ENCODE measurements at regions not wholly inside any gene's neighbourhood (a gene's known extent, or its start where the extent isn't known, plus 50 kb on each side); places are given as distances from the start of the nearest gene placed in this dataset.

DNA sequence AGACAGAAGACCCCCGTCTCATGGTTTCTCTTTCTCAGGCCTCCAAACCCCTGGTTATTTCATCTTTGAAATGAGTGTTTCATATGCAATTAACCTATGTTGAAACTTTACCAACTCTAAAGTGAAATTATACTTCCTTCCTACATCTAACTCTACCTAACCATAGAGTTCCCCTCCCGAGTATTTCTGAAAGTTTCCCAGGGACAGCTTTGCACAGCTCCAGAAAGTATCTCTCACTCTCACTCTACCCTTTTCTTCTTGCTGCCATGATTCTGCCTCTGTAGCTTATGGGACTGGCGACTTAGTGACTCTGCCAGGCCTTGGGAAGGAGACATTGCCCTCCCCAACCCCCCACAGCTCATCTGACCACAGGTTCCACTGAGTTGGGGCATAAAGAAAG, 107.9 kb downstream of the B3GNT2 start:
- CTCF ChIA-PET: interaction anchor here (0.6 kb wide), 1 partner anchor 113 kb away, joined by 4 read pairs; no protein-coding TSS in a partner anchor
- POLR2A ChIA-PET: no interaction called here
- ATAC-seq (no peak), DNase-seq (ENCODE audit: low spot score) (no peak)
- peaks cover 40% of the 10 kb centered on the region for H3K4me1 Mint-ChIP-seq
- H3K36me3 Mint-ChIP-seq: no peaks in the 10 kb centered on the region
- TF ChIP-seq PRRX2 (CRISPR knock-in tag; IDR thresholded peaks at IDR 0.05) (no peak), SMAD4 (CRISPR knock-in tag; IDR thresholded peaks at IDR 0.05) (no peak), RELA (CRISPR knock-in tag; IDR thresholded peaks at IDR 0.05; ENCODE audit: borderline replicate concordance) (no peak), NR2C2 (CRISPR knock-in tag; IDR thresholded peaks at IDR 0.05) (no peak)
- TF ChIP-seq, protein P1, sequence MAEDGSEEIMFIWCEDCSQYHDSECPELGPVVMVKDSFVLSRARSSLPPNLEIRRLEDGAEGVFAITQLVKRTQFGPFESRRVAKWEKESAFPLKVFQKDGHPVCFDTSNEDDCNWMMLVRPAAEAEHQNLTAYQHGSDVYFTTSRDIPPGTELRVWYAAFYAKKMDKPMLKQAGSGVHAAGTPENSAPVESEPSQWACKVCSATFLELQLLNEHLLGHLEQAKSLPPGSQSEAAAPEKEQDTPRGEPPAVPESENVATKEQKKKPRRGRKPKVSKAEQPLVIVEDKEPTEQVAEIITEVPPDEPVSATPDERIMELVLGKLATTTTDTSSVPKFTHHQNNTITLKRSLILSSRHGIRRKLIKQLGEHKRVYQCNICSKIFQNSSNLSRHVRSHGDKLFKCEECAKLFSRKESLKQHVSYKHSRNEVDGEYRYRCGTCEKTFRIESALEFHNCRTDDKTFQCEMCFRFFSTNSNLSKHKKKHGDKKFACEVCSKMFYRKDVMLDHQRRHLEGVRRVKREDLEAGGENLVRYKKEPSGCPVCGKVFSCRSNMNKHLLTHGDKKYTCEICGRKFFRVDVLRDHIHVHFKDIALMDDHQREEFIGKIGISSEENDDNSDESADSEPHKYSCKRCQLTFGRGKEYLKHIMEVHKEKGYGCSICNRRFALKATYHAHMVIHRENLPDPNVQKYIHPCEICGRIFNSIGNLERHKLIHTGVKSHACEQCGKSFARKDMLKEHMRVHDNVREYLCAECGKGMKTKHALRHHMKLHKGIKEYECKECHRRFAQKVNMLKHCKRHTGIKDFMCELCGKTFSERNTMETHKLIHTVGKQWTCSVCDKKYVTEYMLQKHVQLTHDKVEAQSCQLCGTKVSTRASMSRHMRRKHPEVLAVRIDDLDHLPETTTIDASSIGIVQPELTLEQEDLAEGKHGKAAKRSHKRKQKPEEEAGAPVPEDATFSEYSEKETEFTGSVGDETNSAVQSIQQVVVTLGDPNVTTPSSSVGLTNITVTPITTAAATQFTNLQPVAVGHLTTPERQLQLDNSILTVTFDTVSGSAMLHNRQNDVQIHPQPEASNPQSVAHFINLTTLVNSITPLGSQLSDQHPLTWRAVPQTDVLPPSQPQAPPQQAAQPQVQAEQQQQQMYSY (CRISPR knock-in tag; IDR thresholded peaks at IDR 0.05): no peak
- TF ChIP-seq, protein P2, sequence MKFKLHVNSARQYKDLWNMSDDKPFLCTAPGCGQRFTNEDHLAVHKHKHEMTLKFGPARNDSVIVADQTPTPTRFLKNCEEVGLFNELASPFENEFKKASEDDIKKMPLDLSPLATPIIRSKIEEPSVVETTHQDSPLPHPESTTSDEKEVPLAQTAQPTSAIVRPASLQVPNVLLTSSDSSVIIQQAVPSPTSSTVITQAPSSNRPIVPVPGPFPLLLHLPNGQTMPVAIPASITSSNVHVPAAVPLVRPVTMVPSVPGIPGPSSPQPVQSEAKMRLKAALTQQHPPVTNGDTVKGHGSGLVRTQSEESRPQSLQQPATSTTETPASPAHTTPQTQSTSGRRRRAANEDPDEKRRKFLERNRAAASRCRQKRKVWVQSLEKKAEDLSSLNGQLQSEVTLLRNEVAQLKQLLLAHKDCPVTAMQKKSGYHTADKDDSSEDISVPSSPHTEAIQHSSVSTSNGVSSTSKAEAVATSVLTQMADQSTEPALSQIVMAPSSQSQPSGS (CRISPR knock-in tag; IDR thresholded peaks at IDR 0.05; ENCODE audit: borderline replicate concordance, low read depth): no peak
- no peak overlapping the region for H3K4me3 Mint-ChIP-seq
- H3K27ac Mint-ChIP-seq: no peak overlapping the region; the same call in 1 of the 2 replicates
- H3K9me3 Mint-ChIP-seq: no peaks in the 10 kb centered on the region
- peaks cover 7% of the 10 kb centered on the region for H3K27me3 Mint-ChIP-seq (ENCODE audit: low read depth)

DNA sequence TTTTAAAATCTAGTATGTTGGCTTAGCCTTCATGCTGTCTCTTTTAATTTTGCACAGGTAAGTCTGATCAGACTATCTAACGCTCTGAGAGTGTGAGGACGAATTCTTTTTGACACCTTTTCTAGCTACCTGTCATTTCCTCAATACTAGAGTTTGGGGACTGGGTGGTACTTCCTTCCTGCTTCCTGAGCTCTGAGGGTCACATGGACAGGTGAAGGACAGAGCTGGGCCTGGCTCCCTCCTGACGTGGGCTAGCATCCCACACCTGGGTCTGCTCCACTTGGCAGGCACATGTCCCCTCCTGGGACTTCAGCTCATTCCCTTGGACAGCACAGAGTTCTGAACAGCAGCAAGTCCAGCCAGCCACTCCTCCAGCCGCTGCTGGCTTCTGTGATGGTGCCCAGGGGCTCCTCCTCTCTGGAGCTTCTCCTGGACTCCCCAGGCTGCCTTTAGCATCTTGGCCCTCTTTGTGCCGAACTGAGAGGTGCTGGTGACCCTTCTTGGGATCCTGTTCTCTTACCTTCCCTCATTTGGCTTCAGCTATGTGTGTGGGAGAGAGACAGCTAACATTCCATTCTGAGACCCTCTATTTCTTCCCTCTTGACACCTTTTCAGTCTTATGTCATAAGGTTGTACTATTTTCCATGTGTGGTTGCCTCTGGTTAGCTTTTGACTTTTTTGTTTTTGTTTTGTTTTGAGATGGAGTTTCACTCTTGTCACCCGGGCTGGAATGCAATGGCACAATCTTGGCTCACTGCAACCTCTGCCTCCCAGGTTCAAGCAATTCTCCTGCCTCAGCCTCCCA, 106.9 kb downstream of the B3GNT2 start:
- H3K4me1 Mint-ChIP-seq: peaks cover 36% of the 10 kb centered on the region
- POLR2A ChIA-PET: no interaction called here
- no peak for DNase-seq (ENCODE audit: low spot score)
- no peak overlapping the region for H3K27ac Mint-ChIP-seq
- peaks cover 7% of the 10 kb centered on the region for H3K27me3 Mint-ChIP-seq (ENCODE audit: low read depth)
- CTCF ChIA-PET: no interaction called here
- TF ChIP-seq ETV6 (CRISPR knock-in tag; IDR thresholded peaks at IDR 0.05) (no peak), ZNF138 (CRISPR knock-in tag; conservative IDR thresholded peaks at IDR 0.05) (no peak), SMAD4 (CRISPR knock-in tag; IDR thresholded peaks at IDR 0.05) (no peak), ZNF396 (CRISPR knock-in tag; IDR thresholded peaks at IDR 0.05; ENCODE audit: borderline replicate concordance) (no peak), TP53 (CRISPR knock-in tag; IDR thresholded peaks at IDR 0.05) (no peak), RELA (CRISPR knock-in tag; IDR thresholded peaks at IDR 0.05; ENCODE audit: borderline replicate concordance) (no peak), GABPB1 (CRISPR knock-in tag; IDR thresholded peaks at IDR 0.05) (no peak), JAZF1 (CRISPR knock-in tag; IDR thresholded peaks at IDR 0.05) (no peak), ZBTB21 (CRISPR knock-in tag; IDR thresholded peaks at IDR 0.05; ENCODE audit: borderline replicate concordance) (no peak), GRHL2 (CRISPR knock-in tag; IDR thresholded peaks at IDR 0.05; ENCODE audit: insufficient replicate concordance, severe bottlenecking) (no peak), MYBL2 (CRISPR knock-in tag; IDR thresholded peaks at IDR 0.05) (no peak), IRF2 (CRISPR knock-in tag; IDR thresholded peaks at IDR 0.05; ENCODE audit: borderline replicate concordance, low read depth) (no peak)
- TF ChIP-seq, protein P3, sequence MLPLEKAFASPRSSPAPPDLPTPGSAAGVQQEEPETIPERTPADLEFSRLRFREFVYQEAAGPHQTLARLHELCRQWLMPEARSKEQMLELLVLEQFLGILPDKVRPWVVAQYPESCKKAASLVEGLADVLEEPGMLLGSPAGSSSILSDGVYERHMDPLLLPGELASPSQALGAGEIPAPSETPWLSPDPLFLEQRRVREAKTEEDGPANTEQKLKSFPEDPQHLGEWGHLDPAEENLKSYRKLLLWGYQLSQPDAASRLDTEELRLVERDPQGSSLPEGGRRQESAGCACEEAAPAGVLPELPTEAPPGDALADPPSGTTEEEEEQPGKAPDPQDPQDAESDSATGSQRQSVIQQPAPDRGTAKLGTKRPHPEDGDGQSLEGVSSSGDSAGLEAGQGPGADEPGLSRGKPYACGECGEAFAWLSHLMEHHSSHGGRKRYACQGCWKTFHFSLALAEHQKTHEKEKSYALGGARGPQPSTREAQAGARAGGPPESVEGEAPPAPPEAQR (CRISPR knock-in tag; IDR thresholded peaks at IDR 0.05): no peak
- TF ChIP-seq, protein P4, sequence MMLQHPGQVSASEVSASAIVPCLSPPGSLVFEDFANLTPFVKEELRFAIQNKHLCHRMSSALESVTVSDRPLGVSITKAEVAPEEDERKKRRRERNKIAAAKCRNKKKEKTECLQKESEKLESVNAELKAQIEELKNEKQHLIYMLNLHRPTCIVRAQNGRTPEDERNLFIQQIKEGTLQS (CRISPR knock-in tag; conservative IDR thresholded peaks at IDR 0.05): no peak
- TF ChIP-seq, protein P5, sequence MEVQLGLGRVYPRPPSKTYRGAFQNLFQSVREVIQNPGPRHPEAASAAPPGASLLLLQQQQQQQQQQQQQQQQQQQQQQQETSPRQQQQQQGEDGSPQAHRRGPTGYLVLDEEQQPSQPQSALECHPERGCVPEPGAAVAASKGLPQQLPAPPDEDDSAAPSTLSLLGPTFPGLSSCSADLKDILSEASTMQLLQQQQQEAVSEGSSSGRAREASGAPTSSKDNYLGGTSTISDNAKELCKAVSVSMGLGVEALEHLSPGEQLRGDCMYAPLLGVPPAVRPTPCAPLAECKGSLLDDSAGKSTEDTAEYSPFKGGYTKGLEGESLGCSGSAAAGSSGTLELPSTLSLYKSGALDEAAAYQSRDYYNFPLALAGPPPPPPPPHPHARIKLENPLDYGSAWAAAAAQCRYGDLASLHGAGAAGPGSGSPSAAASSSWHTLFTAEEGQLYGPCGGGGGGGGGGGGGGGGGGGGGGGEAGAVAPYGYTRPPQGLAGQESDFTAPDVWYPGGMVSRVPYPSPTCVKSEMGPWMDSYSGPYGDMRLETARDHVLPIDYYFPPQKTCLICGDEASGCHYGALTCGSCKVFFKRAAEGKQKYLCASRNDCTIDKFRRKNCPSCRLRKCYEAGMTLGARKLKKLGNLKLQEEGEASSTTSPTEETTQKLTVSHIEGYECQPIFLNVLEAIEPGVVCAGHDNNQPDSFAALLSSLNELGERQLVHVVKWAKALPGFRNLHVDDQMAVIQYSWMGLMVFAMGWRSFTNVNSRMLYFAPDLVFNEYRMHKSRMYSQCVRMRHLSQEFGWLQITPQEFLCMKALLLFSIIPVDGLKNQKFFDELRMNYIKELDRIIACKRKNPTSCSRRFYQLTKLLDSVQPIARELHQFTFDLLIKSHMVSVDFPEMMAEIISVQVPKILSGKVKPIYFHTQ (CRISPR knock-in tag; IDR thresholded peaks at IDR 0.05): no peak
- no peak overlapping the region for H3K4me3 Mint-ChIP-seq
- no peaks in the 10 kb centered on the region for H3K9me3 Mint-ChIP-seq
- no peaks in the 10 kb centered on the region for H3K36me3 Mint-ChIP-seq
- ATAC-seq: no peak

Measured in WTC11 (cell line).